Dermis microvascular lymphatic vessel endothelial cell (primary cell): ENCODE measurements at regions not wholly inside any gene's neighbourhood (a gene's known extent, or its start where the extent isn't known, plus 50 kb on each side); places are given as distances from the start of the nearest gene placed in this dataset.

Experiments
- DNase-seq, 2 donors: peaks; one replicate each; pipeline versions ENCODE4 v3.0.0 to v3.0.0-alpha.2; 2010; ENCODE audit warnings: low read depth in 2 of 2

- DNase-seq: no peak
Measured at GRCh38 chr5:62011089-62011664, 294.8 kb upstream of the KIF2A start.

GRCh38 chr5:62017092-62017491 lies 288.9 kb upstream of the KIF2A start:
- no peak for DNase-seq

DNA sequence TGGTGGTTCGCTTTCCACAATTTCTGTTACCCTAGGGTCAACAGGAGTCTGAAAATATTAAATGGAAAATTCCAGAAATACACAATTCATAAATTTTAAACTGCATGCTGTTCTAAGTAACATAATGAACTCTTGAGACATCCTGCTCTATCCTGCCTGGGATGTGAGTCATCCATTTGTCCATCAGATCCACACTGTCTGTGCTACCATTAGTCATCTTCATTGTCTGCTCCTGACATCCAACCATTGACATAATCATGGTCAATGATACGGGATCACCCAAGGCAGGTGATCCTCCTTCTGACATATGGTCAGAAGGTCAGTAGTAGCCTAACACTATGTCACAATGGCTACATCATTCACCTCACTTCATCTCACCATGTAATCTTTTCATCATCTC lies 276.7 kb upstream of the KIF2A start:
- DNase-seq: peak in 1 of 2 donors; percentile 17

DNA sequence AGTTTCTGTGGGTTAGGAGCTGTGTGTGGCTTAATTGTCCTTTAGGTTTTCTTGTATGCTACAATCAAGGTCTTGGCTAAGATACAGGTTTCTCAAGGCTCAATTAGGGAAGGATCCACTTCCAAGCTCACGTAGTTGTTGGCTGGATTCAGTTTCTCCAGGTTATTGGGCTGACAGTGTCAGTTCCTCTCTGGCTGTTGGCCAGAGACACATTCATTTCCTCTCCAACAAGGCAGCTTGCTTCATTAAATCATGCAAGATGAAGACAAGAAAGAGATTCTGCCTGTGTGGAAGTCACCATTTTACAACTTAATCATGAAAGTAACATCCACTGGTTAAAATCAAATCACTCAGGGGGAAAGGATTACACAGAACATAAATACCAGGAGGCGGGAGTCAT lies 275.7 kb upstream of the KIF2A start:
- no peak for DNase-seq

DNA sequence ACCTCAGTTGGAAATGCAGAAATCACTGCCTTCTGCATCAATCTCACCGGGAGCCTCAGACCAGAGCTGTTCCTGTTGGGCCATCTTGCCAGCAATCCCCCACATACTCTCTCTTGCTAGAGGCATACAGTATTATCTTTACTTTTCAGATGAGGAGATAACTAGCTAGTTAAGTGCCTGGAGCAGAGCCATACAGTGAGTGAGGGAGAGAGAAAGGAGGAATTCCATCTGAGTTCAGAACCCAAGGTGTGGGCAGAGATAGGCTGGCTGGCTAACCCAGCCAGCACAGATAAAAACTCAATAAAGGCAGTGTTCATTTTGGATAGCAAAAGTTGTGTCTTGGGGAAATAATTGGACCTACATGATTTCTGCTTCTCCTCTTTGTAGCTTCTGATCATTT lies 268.0 kb upstream of the KIF2A start:
- DNase-seq: no peak

DNA sequence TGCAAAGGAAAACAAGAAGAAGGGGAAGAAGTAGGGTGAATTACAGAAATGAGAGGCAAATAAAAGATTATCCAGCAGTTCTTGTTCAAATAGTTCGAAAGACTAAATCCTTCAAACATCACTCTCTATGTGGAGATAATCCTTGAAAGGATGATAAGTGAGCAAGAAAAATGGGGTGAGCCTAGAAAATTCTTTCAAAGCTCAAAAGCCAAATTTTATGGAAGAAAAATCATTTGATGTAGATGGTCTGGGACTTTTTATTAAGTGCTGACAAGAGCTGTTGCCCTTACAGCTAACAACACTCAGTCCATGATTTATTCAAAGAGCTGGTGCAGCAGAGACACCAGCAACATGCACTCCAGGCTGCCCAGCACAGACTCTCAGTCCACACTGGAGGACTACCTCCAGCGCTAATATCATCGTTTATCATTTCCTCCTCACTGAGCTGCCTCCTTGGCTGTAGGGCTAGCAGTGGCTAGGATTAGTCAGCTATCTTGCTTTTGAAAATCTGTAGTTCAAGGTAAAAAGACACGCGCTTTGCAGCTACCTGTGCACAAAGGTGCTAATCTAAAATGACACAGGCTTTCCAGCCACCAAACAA lies 264.8 kb upstream of the KIF2A start:
- DNase-seq: no peak

- no peak for DNase-seq
Measured at GRCh38 chr5:62042007-62042406, 264.0 kb upstream of the KIF2A start.

- no peak for DNase-seq
Measured at GRCh38 chr5:62043289-62044280, 262.4 kb upstream of the KIF2A start.

DNA sequence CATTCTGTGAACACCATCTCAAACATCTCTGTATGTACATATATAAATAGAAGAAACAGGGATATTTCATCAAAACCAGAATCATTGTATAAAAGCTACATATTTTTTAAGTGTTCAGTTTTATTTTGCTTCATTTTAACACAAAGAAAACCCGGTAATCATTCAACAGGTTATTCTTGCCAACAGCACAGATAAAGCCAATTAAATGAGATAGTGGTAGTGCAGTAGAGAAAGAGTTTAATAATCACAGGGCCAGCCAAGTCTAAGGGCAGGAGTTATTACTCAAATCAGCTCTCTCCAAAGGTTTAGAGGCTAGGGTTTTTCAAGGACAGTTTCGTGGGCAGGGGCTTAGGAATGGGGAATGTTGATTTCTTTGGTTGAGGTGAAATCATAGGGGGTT lies 261.0 kb upstream of the KIF2A start:
- DNase-seq: no peak

- no peak for DNase-seq
Measured at GRCh38 chr5:62046191-62046590, 259.8 kb upstream of the KIF2A start.

DNA sequence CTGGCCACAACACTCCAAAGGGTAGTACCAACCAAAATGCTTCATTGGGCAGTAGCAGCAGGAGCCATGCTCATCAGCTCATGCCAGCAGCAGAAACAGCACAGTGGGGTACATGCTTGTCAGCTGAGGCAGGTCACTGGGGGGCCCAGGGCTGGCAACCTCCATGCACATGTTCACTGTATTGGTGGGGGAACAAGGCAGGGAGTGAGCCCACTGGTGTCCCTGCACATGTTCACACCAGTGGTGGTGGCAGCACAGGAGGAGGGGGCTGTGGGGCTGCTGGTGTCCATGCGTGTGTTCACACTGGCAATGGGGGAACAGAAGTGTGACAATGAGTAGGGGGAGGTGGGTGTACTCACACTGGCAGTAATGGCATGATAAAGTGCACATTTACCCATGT lies 254.3 kb upstream of the KIF2A start:
- DNase-seq: no peak

DNA sequence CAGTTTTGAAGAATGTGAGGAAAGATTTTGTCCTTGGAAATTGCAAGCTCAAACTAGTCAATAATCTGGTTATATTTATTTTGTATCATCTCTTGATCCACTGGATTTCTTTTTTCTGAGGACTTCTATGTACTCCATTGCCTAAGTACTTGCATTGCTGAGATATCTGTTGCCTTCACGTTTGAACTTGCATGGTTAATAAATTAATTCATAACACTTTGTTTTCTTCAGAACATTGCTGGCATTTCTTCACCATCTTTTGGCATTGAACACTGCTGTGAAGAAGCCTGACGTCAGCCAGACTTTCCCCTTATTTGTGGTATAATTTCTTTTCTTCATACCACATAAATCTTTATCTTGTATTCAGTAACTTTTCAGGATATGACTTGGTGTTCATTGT lies 246.0 kb upstream of the KIF2A start:
- no peak for DNase-seq

- no peak for DNase-seq
Measured at GRCh38 chr5:62065050-62065449, 241.0 kb upstream of the KIF2A start.

- DNase-seq: no peak
Measured at GRCh38 chr5:62066761-62067277, 239.2 kb upstream of the KIF2A start.

DNA sequence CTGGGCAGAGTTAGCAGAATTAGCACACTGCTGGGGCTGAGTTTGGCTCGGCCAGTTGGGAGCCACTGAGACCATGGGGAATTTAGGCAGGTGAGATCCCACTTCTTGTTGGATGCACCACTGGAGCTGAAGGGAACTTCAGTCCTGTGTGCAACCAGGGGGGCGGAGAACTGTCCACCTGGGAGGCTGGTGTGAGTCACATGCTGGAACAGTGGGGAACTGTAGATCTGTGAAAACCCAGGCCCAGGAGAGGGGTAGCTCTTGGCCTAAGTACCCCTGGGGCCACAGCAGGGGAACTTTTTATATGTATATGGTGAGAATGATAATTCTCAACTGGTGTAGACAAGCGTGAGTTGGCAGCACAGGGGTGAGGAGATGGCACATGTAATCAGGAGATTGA lies 237.5 kb upstream of the KIF2A start:
- no peak for DNase-seq

DNA sequence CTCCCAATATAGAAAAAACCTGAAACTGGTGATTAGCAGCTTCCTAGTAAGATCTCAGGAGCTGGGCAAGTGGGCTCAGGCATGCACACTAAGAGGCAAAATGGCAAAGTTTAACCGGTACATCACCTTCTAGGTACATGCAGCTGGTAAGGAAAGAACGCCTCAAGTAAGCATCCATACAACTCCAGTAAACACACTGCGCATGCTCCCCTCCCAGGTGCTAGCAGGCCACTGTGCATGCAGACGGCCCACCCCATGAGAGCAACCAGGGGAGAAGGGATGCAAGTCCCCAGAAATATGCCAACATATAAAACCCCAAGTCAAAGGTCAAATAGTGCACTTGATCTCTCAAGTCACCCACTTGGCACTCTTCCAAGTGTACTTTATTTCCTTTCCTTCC lies 228.6 kb upstream of the KIF2A start:
- DNase-seq: no peak

GRCh38 chr5:62077823-62078550 lies 228.0 kb upstream of the KIF2A start:
- no peak for DNase-seq

DNA sequence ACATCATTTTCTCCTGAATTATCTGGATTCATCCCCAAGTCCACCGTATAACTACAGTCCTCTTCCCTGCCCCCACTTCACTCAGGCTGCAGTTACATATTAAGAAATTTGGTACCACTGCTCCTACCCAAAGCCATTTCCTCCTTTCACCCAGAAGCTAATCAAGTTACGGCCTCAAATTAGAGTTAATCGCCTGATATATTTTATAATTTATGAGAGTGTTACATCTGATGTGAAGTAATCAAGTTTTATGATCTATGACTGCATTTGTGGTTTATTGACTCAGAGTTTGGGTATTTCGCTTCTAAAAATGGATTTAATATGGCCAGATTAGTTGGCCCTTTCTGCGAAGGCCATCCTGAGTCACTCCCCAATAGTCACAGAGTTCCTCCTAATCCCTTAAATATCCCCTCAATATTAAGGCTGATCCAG lies 223.6 kb upstream of the KIF2A start:
- DNase-seq: no peak

DNA sequence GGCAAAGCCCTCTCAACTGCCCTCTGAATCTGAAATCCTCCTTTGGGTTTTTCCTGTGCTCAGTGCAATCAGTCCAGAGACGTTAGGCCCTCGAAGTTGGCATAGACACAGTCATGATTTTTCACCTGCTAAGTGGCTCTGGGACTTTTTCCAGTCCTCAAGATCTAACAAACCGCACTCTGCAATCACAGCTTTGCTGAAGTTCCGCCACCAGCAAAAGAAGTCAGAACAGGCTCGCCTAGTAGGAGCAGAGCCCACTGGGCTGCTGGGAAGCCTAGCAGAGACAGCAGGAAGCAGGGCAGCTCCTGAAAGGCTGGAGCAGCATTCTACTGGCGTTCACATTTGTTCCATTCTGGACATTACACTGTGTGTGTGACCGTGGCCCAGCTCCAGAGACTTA lies 222.8 kb upstream of the KIF2A start:
- DNase-seq: no peak

DNA sequence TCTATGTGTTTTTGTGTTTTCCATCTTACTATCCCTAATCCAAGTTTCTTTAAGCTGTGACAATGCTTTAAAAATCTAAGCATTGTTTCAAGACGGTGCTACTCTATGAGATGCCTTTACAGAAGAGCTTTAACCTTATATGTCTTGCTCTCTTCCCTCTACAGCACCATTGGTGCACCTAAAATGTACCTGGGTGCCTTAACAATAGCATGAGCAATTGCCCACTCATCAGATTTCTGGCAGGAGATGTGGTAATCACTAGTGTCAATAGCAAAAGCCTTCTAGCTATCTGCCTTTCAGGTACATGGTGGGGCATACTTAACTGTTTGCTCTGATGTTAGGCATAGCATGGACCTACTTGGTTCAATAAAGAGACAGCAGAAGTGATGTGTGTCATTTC lies 222.3 kb upstream of the KIF2A start:
- DNase-seq: no peak

GRCh38 chr5:62084391-62084790 lies 221.6 kb upstream of the KIF2A start:
- DNase-seq: no peak

DNA sequence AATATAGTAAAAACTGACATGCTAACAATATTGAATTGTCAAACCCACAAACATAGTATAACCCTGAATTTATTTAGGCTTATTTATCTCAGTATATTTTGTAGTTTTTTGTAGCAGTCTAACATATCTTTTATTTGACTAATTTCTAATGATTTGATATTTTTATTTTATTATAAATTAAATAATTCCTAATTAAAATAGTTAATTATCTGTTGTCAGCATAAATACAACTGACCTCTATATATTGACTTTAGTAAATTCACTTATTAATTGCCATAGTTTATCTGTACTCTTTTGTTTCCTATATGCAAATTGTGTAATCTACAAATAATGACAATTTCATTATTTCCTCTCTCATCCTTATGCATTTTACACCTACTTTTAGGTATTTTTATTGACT lies 215.1 kb upstream of the KIF2A start:
- no peak for DNase-seq
